ENCODE measurements at regions not wholly inside any gene's neighbourhood (a gene's known extent, or its start where the extent isn't known, plus 50 kb on each side); places are given as distances from the start of the nearest gene placed in this dataset.

DNA sequence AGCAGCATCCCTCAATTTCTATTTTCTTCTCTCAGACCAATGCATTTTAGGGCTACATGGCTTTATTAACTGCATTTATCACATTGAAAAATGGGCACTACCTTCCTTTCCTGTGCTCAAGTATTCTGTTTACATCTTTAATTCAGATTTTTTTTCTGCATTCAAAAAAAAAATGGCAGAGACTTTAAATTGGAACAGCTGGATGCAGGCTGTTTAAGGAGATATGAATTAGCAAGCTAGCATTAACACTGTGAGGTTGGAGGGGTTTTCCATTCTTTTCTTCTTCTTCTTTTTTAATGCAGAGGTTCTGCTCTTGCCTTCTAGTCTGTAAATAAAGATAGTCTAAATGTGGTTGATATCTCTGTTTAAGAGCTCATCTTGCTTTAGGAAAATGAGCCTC lies 242.9 kb upstream of the RBFOX1 start:
- TF ChIP-seq EZH2 (IDR thresholded peaks at IDR 0.05; ENCODE audit: low read length, unreplicated experiment) (no peak), CTCF (conservative IDR thresholded peaks at IDR 0.05; ENCODE audit: low read depth, low read length) (no peak)
